AG10803 (cell line): ENCODE measurements at regions not wholly inside any gene's neighbourhood (a gene's known extent, or its start where the extent isn't known, plus 50 kb on each side); places are given as distances from the start of the nearest gene placed in this dataset.
"Not testable (repeated sequence)": the region's sequence is repeated elsewhere in the genome, so short reads cannot be mapped to it uniquely, and the experiment has no call there.

Experiments
- DNase-seq: peaks from one replicate; pipeline ENCODE4 v3.0.0; 2010; ENCODE audit warnings: low read depth
- H3K4me3 ChIP-seq: 2 replicates; pipeline ENCODE4 v1.5.1; 2011; ENCODE audit warnings: mild to moderate bottlenecking, low read length, control low read depth
- CTCF ChIP-seq: conservative IDR thresholded peaks from 2 replicates; pipeline ENCODE4 v1.5.1; 2011; ENCODE audit warnings: mild to moderate bottlenecking, low read length, control low read depth, inconsistent platforms

DNA sequence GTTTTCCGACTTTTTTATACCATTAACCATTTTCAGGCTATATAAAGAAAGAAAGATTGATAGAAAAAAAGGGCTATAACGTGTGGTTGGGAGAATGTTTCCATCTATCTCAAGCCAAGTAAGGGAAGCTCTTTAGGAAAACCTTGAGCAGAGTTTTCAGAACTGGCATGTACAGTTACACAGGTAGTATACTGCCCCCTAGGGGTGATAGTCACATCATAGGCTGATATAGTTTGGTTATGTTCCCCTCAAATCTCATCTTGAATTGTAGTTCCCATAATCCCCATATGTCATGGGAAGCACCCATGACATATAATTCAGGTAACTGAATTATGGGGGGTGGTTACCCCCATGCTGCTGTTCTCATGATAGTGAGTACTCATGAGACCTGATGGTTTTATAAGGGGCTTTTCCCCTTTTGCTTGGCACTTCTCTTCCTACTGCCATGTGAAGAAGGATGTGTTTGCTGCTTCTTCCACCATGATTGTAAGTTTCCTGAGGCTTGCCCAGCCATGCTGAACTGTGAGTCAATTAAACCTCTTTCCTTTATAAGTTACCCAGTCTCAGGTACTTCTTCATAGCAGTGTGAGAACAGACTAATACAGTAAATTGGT is 186.8 kb downstream of the TMA16 start:
- no peak for DNase-seq
- H3K4me3 ChIP-seq = no peak overlapping the region
- TF ChIP-seq CTCF = peak; percentile 34

DNA sequence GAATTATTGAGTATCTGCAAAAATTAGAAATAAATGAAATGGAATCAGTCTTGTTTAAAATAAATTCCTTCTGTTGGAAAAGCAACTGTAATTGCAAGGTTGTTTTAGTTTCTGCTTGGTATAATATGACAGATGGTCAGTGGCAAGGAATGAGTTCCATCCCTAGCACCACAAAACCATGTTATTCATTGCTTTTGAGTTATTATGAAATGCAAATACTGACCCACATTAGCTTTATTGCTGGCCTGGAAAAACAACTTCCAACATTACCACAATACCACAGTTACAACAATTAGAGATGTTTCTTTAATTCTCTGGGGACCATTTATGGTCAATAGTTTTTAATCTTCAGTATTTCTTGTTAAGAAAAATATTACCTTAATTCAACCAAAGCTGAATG is 194.4 kb downstream of the TMA16 start:
- DNase-seq = no peak
- no peak for TF ChIP-seq CTCF
- no peak overlapping the region for H3K4me3 ChIP-seq

GRCh38 chr4:163693211-163693610 is 198.7 kb downstream of the TMA16 start:
- H3K4me3 ChIP-seq = no peak overlapping the region
- TF ChIP-seq CTCF = no peak
- no peak for DNase-seq

- no peak overlapping the region for H3K4me3 ChIP-seq
- DNase-seq = no peak
- no peak for TF ChIP-seq CTCF
Observed at GRCh38 chr4:163693776-163694175, 199.3 kb downstream of the TMA16 start.

DNA sequence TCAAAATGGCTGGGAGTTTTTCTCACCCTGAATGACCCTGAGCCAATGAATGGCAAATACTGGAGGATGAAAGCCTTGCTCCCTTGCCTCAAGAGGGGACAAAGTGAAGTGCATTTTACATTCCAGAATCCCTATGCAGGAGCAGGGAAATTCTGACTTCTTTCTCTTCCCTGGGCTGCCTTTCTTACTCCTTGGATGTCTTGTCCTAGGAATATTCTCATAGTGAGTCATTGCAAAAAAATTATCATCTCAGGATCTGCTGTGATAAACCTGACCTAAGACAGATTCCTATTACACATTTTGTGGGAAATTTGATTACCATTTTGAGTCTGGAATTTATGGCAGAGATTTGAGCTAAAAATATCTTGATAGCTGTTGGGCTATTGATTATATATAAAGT is 199.9 kb downstream of the TMA16 start:
- H3K4me3 ChIP-seq = no peak overlapping the region
- TF ChIP-seq CTCF = no peak
- DNase-seq = no peak

DNA sequence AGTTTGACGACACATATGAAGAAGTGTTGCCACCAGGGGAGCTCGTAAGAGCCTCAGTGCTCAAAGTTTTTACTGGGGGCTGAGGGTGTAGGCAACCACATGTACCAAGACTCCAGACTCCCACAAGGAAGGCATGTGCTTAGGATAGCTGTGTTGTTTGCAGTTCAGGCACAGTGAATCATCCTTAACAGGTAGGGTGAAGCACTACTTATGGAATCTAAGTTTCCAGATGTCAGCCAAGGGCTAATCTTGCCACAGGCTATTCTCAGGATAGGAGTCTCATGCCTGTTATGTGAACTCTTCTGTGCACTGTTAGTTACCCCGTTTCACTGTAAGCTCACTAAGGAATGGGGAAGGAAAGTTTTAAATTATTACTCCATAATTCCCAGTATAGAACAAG is 202.6 kb downstream of the TMA16 start:
- TF ChIP-seq CTCF = no peak
- no peak for DNase-seq
- no peak overlapping the region for H3K4me3 ChIP-seq

- H3K4me3 ChIP-seq = not testable (repeated sequence)
Observed at GRCh38 chr4:163700383-163700782, 205.9 kb downstream of the TMA16 start.

GRCh38 chr4:163701916-163702315 is 207.4 kb downstream of the TMA16 start:
- TF ChIP-seq CTCF = no peak
- DNase-seq = no peak
- H3K4me3 ChIP-seq = no peak overlapping the region

More at GRCh38 chr4:163700383-163700782, 205.9 kb downstream of the TMA16 start:
- DNase-seq = not testable (repeated sequence)
